Ishikawa (cell line): ENCODE measurements at regions not wholly inside any gene's neighbourhood (a gene's known extent, or its start where the extent isn't known, plus 50 kb on each side); places are given as distances from the start of the nearest gene placed in this dataset.

Experiments
- CEBPB ChIP-seq: IDR thresholded peaks from 2 replicates; pipeline ENCODE4 v1.6.1; 2012
- EGR1 ChIP-seq: IDR thresholded peaks from 2 replicates; pipeline ENCODE4 v1.6.1; 2012
- EP300 ChIP-seq: IDR thresholded peaks from 2 replicates; pipeline ENCODE4 v1.6.1; 2012; ENCODE audit warnings: borderline replicate concordance
- FOXM1 ChIP-seq: IDR thresholded peaks from 2 replicates; pipeline ENCODE4 v1.6.1; 2012; ENCODE audit warnings: low read depth, borderline replicate concordance
- TAF1 ChIP-seq: IDR thresholded peaks from 2 replicates; pipeline ENCODE4 v1.6.1; 2012; ENCODE audit warnings: low read depth, mild to moderate bottlenecking
- TCF12 ChIP-seq: IDR thresholded peaks from 2 replicates; pipeline ENCODE4 v1.6.1; 2012; ENCODE audit warnings: low read depth
- YY1 ChIP-seq: IDR thresholded peaks from 2 replicates; pipeline ENCODE4 v1.6.1; 2012; ENCODE audit warnings: low read depth
- TF ChIP-seq, protein P1 (sequence below): IDR thresholded peaks from 2 replicates; pipeline ENCODE4 v1.6.1; 2012; ENCODE audit warnings: low read depth, mild to moderate bottlenecking
- TF ChIP-seq, protein P2 (sequence below): IDR thresholded peaks from 2 replicates; pipeline ENCODE4 v1.6.1; 2012

DNA sequence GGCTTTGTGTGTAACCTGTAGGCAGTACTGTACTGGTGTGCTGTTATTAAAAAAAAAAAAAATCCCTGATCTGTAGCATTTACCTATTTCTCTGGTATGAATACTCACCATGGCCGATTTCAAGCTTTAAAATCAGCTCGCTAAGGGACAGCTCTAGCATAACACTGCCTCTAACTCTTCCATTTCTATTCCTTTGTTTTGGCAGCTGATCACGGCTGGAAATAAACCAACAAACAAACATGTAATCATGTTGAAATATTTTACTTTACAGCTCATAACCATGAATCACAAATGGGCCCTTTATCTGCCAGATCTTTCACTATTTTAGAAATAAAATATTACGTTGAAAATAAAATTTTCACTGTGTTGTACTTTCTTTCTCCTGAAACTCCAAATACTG, 60.5 kb upstream of the IL15 start:
- TF ChIP-seq, protein P1, sequence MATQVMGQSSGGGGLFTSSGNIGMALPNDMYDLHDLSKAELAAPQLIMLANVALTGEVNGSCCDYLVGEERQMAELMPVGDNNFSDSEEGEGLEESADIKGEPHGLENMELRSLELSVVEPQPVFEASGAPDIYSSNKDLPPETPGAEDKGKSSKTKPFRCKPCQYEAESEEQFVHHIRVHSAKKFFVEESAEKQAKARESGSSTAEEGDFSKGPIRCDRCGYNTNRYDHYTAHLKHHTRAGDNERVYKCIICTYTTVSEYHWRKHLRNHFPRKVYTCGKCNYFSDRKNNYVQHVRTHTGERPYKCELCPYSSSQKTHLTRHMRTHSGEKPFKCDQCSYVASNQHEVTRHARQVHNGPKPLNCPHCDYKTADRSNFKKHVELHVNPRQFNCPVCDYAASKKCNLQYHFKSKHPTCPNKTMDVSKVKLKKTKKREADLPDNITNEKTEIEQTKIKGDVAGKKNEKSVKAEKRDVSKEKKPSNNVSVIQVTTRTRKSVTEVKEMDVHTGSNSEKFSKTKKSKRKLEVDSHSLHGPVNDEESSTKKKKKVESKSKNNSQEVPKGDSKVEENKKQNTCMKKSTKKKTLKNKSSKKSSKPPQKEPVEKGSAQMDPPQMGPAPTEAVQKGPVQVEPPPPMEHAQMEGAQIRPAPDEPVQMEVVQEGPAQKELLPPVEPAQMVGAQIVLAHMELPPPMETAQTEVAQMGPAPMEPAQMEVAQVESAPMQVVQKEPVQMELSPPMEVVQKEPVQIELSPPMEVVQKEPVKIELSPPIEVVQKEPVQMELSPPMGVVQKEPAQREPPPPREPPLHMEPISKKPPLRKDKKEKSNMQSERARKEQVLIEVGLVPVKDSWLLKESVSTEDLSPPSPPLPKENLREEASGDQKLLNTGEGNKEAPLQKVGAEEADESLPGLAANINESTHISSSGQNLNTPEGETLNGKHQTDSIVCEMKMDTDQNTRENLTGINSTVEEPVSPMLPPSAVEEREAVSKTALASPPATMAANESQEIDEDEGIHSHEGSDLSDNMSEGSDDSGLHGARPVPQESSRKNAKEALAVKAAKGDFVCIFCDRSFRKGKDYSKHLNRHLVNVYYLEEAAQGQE = no peak
- TF ChIP-seq, protein P2, sequence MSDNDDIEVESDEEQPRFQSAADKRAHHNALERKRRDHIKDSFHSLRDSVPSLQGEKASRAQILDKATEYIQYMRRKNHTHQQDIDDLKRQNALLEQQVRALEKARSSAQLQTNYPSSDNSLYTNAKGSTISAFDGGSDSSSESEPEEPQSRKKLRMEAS = no peak
- no peak for TF ChIP-seq EGR1
- no peak for TF ChIP-seq CEBPB
- no peak for TF ChIP-seq TAF1
- no peak for TF ChIP-seq YY1
- TF ChIP-seq EP300 = no peak
- TF ChIP-seq TCF12 = no peak
- no peak for TF ChIP-seq FOXM1
